ENCODE measurements at regions not wholly inside any gene's neighbourhood (a gene's known extent, or its start where the extent isn't known, plus 50 kb on each side); places are given as distances from the start of the nearest gene placed in this dataset.
A peak's percentile ranks its signal among the peaks of the same experiment; 100 is the strongest.

GRCh38 chr6:167533851-167534250, 209.0 kb downstream of the TTLL2 start:
- H3K4me3 ChIP-seq (ENCODE audit: low read depth, low read length), result no peak overlapping the region
- no peak for TF ChIP-seq CTCF (IDR thresholded peaks at IDR 0.05; ENCODE audit: low read depth, low read length)
- in situ Hi-C loops (cut with HindIII; ENCODE audit: low sequenced_read_pairs), result no loop called here
- DNase-seq (ENCODE audit: low read depth, low spot score), result no peak

- H3K4me3 ChIP-seq (ENCODE audit: low read depth, low read length), result no peak overlapping the region
- in situ Hi-C loops (cut with HindIII; ENCODE audit: low sequenced_read_pairs), result no loop called here
- no peak for DNase-seq (ENCODE audit: low read depth, low spot score)
- no peak for TF ChIP-seq CTCF (IDR thresholded peaks at IDR 0.05; ENCODE audit: low read depth, low read length)
These were observed 212.9 kb downstream of the TTLL2 start for GRCh38 chr6:167537816-167538215.

- no peak for TF ChIP-seq CTCF (IDR thresholded peaks at IDR 0.05; ENCODE audit: low read depth, low read length)
- in situ Hi-C loops (cut with HindIII; ENCODE audit: low sequenced_read_pairs), result no loop called here
- H3K4me3 ChIP-seq (ENCODE audit: low read depth, low read length), result no peak overlapping the region
- no peak for DNase-seq (ENCODE audit: low read depth, low spot score)
These were observed 213.9 kb downstream of the TTLL2 start for GRCh38 chr6:167538746-167539145.

- no peak for TF ChIP-seq CTCF (IDR thresholded peaks at IDR 0.05; ENCODE audit: low read depth, low read length)
- H3K4me3 ChIP-seq (ENCODE audit: low read depth, low read length), result no peak overlapping the region
- DNase-seq (ENCODE audit: low read depth, low spot score), result no peak
- in situ Hi-C loops (cut with HindIII; ENCODE audit: low sequenced_read_pairs), result no loop called here
These were observed 215.9 kb downstream of the TTLL2 start for GRCh38 chr6:167540796-167541195.

GRCh38 chr6:167541544-167541943, 216.7 kb downstream of the TTLL2 start:
- DNase-seq (ENCODE audit: low read depth, low spot score), result no peak
- in situ Hi-C loops (cut with HindIII; ENCODE audit: low sequenced_read_pairs), result no loop called here
- no peak for TF ChIP-seq CTCF (IDR thresholded peaks at IDR 0.05; ENCODE audit: low read depth, low read length)
- no peak overlapping the region for H3K4me3 ChIP-seq (ENCODE audit: low read depth, low read length)

GRCh38 chr6:167543602-167544497, 219.0 kb downstream of the TTLL2 start:
- DNase-seq (ENCODE audit: low read depth, low spot score), result peak; percentile 74
- in situ Hi-C loops (cut with HindIII; ENCODE audit: low sequenced_read_pairs), result no loop called here
- no peak overlapping the region for H3K4me3 ChIP-seq (ENCODE audit: low read depth, low read length)
- no peak for TF ChIP-seq CTCF (IDR thresholded peaks at IDR 0.05; ENCODE audit: low read depth, low read length)
